RWPE1 (cell line): ENCODE measurements at regions not wholly inside any gene's neighbourhood (a gene's known extent, or its start where the extent isn't known, plus 50 kb on each side); places are given as distances from the start of the nearest gene placed in this dataset.

ENCODE experiments used
- CTCF ChIA-PET: fragments of 350-600 bp; sonication (Branson Sonifier 250); formaldehyde crosslinking; extraction: SDS; loops from one replicate; lab custom pipeline; 2021; lab: Yijun Ruan, JAX
- POLR2A ChIA-PET: fragments of 400-600 bp; formaldehyde crosslinking; extraction: SDS; loops from one replicate; lab custom pipeline; 2020; ENCODE audit warnings: antibody characterized with exemption; ENCODE audit not compliant: low non-redundant PET; lab: Yijun Ruan, JAX
- DNase-seq: peaks from one replicate; pipeline ENCODE4 v3.0.0; 2012; ENCODE audit warnings: low spot score
- H3K27ac ChIP-seq: fragments of 450-650 bp; 2 replicates; pipeline ENCODE4 v1.5.1; 2017
- CTCF ChIP-seq: fragments of 450-650 bp; conservative IDR thresholded peaks from 2 replicates; pipeline ENCODE4 v1.5.1; 2017; ENCODE audit warnings: low read depth, mild to moderate bottlenecking

- no peak overlapping the region for H3K27ac ChIP-seq
- POLR2A ChIA-PET, result no interaction called here
- CTCF ChIA-PET, result no interaction called here
- no peak for TF ChIP-seq CTCF
- no peak for DNase-seq
These were observed 423.8 kb upstream of the SMARCA2 start for GRCh38 chr9:1591310-1591709.

- H3K27ac ChIP-seq, result no peak overlapping the region
- CTCF ChIA-PET, result no interaction called here
- POLR2A ChIA-PET, result no interaction called here
- DNase-seq, result no peak
- TF ChIP-seq CTCF, result no peak
These were observed 416.9 kb upstream of the SMARCA2 start for GRCh38 chr9:1598270-1598669.

- CTCF ChIA-PET, result interaction anchor here (0.5 kb wide), 1 partner anchor 591 kb away, joined by 3 read pairs; no protein-coding TSS in a partner anchor
These were observed 415.2 kb upstream of the SMARCA2 start for GRCh38 chr9:1599961-1600360.

DNA sequence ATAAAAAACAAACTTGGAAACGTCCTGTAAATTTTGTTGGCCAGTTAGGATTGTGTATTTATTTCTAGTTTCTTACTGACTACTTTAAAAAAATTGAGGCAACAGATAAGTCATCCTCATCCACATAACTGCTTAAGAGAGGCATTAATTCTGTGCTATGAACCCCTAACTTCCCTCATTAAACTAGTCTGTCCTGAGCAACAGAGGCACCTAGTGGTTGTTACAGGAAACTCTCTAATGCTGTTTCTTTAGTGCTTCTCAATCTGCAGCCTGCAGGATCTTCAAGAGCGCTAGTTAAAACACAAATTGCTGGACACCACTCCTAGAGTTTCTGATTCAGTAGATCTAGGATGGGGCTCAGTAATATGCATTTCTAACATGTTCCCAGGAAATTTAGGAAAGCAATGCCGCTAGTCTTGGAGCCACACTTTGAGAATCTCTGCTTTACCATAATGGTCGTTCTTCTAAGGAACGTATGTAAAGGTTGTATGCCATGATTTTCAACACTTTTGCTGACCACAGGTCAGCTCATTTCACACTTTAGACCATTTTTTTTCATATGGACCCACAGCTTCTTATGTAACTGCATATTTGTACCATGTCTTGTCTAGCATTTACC is 410.1 kb upstream of the SMARCA2 start:
- CTCF ChIA-PET, result interaction anchor here (0.5 to 0.7 kb wide), 3 partner anchors 69 to 567 kb away, joined by 3 read pairs; no protein-coding TSS in a partner anchor
- POLR2A ChIA-PET, result no interaction called here
- H3K27ac ChIP-seq, result no peak overlapping the region
- peak; percentile 69 for TF ChIP-seq CTCF
- DNase-seq, result peak; percentile 20

More at GRCh38 chr9:1599961-1600360, 415.2 kb upstream of the SMARCA2 start:
- POLR2A ChIA-PET, result no interaction called here
- H3K27ac ChIP-seq, result no peak overlapping the region
- TF ChIP-seq CTCF, result no peak
- no peak for DNase-seq

DNA sequence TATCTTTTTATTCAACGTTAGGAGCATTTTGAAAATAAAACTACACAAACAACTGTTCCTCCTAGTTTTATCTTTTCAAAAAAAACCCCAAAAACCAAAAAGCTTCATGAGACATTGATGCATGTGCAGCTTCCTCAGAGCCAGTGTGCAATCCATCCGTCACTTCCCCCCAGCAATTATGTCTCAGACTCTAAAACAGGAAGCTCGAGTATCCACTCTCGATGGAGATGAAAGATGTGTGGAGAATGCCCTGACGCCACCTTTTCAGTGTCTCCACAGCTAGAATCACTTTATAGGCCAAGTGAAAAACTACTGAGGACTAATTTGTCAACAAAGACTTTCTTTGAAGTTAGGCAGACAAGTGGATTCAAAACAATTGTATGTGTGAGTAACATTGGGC is 408.9 kb upstream of the SMARCA2 start:
- DNase-seq, result no peak
- POLR2A ChIA-PET, result interaction anchor here (0.5 kb wide), 1 partner anchor 604 kb away, joined by 5 read pairs; no protein-coding TSS in a partner anchor

GRCh38 chr9:1612886-1613285 is 402.3 kb upstream of the SMARCA2 start:
- no peak for DNase-seq
- ChIA-PET POLR2A (no interaction called here), CTCF (no interaction called here)
- no peak for TF ChIP-seq CTCF
- no peak overlapping the region for H3K27ac ChIP-seq

More for the DNA sequence above, 408.9 kb upstream of the SMARCA2 start:
- TF ChIP-seq CTCF, result no peak
- no peak overlapping the region for H3K27ac ChIP-seq
- CTCF ChIA-PET, result no interaction called here
